ENCODE measurements at regions not wholly inside any gene's neighbourhood (a gene's known extent, or its start where the extent isn't known, plus 50 kb on each side); places are given as distances from the start of the nearest gene placed in this dataset.
A peak's percentile ranks its signal among the peaks of the same experiment; 100 is the strongest.
"Not testable (repeated sequence)": the region's sequence is repeated elsewhere in the genome, so short reads cannot be mapped to it uniquely, and the experiment has no call there.

DNA sequence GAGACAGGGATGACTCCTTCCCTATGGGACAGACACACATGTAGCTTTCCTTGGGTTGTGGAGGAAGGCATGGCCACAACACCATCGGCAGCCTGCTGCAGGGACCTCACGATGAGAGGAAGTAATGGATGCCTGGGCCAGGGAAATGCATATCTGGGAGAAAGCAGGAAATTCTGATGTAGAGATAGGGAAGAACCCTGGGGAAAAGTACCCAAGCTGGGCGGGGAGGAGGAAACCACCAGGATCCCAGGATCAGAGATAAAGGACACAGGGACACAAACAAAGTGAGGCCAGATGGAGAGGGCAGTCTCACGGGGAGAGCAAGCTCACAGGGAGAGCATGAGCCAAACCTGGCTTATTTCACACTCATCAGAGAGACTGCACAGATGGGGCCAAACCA lies 294.7 kb upstream of the TEKT4 start:
- DNase-seq = peak in 1 of 2 donors; percentile 7
- ATAC-seq; intact Hi-C loops (cut with DNase I, micrococcal nuclease): not testable (repeated sequence)

GRCh38 chr2:94577160-94577559 lies 294.1 kb upstream of the TEKT4 start:
- DNase-seq = peak in 1 of 2 donors; percentile 11
- intact Hi-C loops (cut with DNase I, micrococcal nuclease); ATAC-seq: not testable (repeated sequence)

DNA sequence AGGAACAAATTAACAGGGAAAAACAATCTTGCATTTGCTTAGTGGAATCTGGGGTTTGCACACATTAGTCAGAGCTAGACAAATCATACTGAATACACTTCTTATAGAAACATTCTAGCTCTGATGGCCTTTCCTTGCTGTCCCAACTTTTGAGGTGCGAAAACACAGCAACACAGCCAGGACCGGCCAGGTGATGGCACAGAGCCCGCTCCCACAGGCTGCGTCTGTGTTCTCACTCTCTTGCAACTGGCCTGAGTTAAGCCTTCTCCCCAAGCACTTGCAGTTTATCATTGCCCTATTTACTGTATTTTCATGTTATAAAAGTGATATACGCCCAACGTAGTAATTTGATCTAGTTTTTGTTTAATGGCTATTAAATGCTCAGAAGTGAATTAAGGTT lies 292.0 kb upstream of the TEKT4 start:
- DNase-seq; intact Hi-C loops (cut with DNase I, micrococcal nuclease); ATAC-seq: not testable (repeated sequence)

- DNase-seq; intact Hi-C loops (cut with DNase I, micrococcal nuclease); ATAC-seq: not testable (repeated sequence)
These were observed 288.0 kb upstream of the TEKT4 start for GRCh38 chr2:94583081-94583723.

GRCh38 chr2:94584569-94584968 lies 286.7 kb upstream of the TEKT4 start:
- intact Hi-C loops (cut with DNase I, micrococcal nuclease); ATAC-seq; DNase-seq: not testable (repeated sequence)

DNA sequence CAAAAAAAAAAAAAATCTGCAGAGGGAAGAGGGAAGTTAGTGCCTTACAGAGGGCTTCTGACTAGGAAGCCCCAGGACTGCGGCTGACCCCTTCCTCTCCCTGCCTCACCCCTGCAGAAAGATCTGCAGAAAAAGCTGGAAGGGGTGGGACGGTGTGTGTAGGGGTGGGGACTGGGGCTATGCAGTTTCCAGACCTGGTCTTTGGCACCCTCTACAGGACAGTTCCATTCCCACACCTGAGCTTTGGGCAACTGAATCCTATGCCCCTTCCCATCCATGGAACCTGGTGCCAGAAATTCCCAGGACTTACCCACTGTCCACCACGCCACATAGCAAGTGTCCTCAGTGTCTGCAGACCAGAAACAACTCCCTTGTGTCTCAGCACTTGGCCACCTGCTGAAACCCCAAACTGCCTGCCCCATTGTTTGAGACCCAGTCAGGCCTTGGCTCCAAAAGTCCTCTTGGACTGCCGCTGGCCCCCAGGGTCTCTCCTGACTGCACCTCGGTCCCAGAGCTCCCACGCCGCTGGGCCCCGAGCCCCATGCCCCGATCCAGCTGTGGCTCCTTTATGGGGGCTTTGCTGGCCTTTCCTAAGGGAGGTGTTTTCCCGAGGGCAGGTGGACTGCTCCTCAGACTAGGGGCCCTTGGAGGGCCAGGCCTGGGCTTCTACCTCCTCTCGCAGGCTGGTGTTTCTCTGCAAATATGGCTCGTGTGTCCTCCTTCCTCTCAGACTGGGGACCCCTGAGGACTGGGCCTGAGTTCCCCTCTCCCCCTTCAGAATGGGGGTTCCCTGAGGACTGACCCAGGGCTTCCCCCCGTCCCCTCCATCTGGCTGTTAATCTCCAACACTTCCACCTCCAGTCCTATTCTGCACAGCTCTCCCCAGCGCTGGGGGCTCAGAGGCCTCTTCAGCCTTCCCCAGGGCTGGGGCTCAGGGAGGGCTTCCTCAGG lies 284.9 kb upstream of the TEKT4 start:
- ATAC-seq; intact Hi-C loops (cut with DNase I, micrococcal nuclease): not testable (repeated sequence)
- peak in 1 of 2 donors; percentile 24 for DNase-seq

GRCh38 chr2:94587042-94587441 lies 284.2 kb upstream of the TEKT4 start:
- DNase-seq; ATAC-seq; intact Hi-C loops (cut with DNase I, micrococcal nuclease): not testable (repeated sequence)

DNA sequence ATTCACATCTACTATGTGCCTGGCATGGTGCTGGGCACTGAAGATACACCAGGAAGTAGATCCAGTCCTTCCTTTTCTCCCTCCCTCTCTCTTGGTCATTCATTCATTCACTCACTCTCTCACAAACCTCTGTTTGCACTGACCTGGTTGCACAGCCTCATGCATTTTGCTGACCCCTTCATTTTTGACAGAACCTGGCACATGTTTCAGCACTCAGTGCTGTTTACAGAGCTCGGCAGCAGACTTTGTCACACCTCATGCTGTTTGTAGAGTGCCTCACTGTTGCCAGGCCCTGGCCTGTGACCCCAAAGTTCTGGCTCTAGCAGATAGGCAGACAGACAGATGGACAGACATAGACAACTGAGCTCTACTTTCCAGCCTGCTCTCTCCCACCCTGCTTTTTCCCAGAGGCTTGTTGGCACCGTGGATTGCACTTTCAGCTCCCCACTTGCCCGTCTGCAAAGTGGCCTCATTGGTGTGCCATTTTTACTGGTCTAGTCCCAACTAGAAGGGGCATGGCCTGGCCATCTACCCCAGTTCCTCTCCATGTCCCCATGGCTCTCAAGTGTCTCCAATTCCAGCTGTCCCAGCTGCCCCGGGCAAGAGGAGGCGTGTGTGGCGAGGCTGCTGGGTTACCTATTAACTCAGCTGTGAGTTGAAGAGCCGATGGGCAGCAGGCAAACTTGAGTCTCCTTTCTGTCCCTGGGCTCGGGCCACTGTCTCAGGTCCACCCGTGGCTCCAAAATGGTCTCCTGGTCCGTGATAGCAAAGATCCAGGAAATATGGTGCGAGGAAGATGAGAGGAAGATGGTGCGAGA lies 277.0 kb upstream of the TEKT4 start:
- ATAC-seq = not testable (repeated sequence)

GRCh38 chr2:94595956-94596355 lies 275.3 kb upstream of the TEKT4 start:
- ATAC-seq; DNase-seq; intact Hi-C loops (cut with DNase I, micrococcal nuclease): not testable (repeated sequence)

More for the DNA sequence above, 277.0 kb upstream of the TEKT4 start:
- DNase-seq; intact Hi-C loops (cut with DNase I, micrococcal nuclease): not testable (repeated sequence)

GRCh38 chr2:94598075-94598713 lies 273.0 kb upstream of the TEKT4 start:
- intact Hi-C loops (cut with DNase I, micrococcal nuclease); DNase-seq; ATAC-seq: not testable (repeated sequence)

DNA sequence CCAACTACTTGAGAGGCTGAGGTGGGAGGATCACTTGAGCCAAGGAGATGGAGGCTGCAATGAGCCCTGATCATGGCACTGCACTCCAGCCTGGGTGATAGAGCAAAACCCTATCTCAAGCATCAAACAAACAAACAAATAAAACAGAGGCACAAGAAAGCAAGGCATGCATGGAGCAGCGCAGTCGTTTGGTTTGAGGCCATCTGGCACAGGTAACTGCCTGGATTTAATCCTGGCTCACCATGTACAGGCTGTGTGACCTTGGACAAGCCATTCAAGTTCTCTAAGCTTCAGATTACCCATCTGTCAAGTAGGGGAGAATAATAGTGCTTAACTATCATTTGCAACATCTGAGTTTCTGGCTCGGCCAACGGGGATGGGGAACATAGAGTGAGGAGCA lies 270.3 kb upstream of the TEKT4 start:
- ATAC-seq; intact Hi-C loops (cut with DNase I, micrococcal nuclease); DNase-seq: not testable (repeated sequence)

GRCh38 chr2:94602466-94602865 lies 268.8 kb upstream of the TEKT4 start:
- ATAC-seq (no peak), DNase-seq (no peak)
- intact Hi-C loops (cut with DNase I, micrococcal nuclease) = no loop called here

GRCh38 chr2:94622113-94622618 lies 249.1 kb upstream of the TEKT4 start:
- DNase-seq (no peak), ATAC-seq (no peak)
- intact Hi-C loops (cut with DNase I, micrococcal nuclease) = no loop called here

DNA sequence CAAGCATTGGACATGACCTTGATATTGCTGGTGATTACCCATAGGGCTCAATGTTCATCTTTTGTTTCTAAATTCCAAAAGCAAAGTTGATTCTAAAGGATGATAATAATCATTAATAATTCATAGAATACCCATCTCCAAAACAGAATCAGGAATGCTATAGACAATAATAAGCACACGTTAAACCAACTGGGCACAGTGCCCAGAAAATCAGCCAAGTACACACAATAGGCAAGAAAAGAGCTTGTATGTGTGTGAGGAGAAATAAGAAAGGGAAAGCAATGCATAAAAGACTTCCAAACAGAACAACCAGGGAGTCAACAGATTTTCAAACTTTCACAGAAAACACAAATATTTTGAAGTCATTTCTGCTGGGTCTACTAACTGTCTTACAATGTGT lies 242.3 kb upstream of the TEKT4 start:
- intact Hi-C loops (cut with DNase I, micrococcal nuclease); ATAC-seq; DNase-seq: not testable (repeated sequence)

GRCh38 chr2:94641397-94641796 lies 229.8 kb upstream of the TEKT4 start:
- ATAC-seq; DNase-seq; intact Hi-C loops (cut with DNase I, micrococcal nuclease): not testable (repeated sequence)

DNA sequence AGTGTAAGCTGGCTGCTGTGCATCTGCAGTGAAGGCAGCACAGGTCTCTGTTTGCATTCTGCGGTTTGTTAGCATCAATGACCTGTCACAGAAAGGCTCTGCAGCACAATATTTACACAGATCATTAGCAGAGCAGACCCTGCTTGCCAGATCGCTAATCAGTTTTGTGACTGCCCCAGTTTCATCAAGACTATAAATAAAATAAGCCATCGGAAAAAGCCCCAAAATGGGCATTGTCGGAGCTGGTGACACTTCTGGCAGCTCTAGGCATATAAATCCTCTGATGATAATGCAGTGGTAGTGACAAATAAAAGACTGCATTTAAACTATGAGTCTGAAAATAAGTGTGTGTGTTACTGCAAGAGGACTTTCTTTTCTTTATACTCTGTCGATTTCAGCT lies 219.1 kb upstream of the TEKT4 start:
- intact Hi-C loops (cut with DNase I, micrococcal nuclease); DNase-seq; ATAC-seq: not testable (repeated sequence)

DNA sequence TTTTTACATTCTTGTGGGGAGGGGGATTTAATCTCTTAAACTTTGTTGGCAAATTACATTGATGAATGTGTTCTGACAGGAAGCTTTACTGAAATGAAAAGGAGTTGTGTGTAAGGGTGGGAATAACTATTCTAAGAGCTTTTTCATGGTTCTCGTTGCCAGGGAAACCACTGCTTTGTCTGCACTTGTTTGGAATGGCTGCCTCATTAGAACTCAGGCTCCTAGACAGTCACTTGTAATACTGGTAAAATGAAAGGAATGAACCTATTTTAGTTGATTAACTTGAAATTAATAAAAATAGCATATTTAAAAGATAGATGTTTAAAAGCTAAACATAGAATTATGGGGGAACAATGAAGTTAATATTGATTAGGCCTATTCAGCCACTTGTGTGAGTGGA lies 201.4 kb upstream of the TEKT4 start:
- intact Hi-C loops (cut with DNase I, micrococcal nuclease); DNase-seq; ATAC-seq: not testable (repeated sequence)

- DNase-seq; ATAC-seq; intact Hi-C loops (cut with DNase I, micrococcal nuclease): not testable (repeated sequence)
These were observed 177.0 kb upstream of the TEKT4 start for GRCh38 chr2:94694236-94694635.

Measured in left colon (tissue), 2 donors.